ENCODE measurements at regions not wholly inside any gene's neighbourhood (a gene's known extent, or its start where the extent isn't known, plus 50 kb on each side); places are given as distances from the start of the nearest gene placed in this dataset.

GRCh38 chr5:133703935-133704334 lies 91.6 kb upstream of the FSTL4 start:
- Histone ChIP-seq H3K9ac (ENCODE audit: low read length) (no peak overlapping the region), H3K36me3 (ENCODE audit: low read depth, low read length) (no peaks in the 10 kb centered on the region), H3F3A (ENCODE audit: low read length, unreplicated experiment) (no peaks in the 10 kb centered on the region), H3K27me3 (ENCODE audit: low read length) (no peaks in the 10 kb centered on the region), H4K20me1 (ENCODE audit: low read length) (no peaks in the 10 kb centered on the region), H3K9me2 (replicated peaks; ENCODE audit: low read length) (no peaks in the 10 kb centered on the region), H3K27ac (ENCODE audit: low read length) (no peak overlapping the region), H3K79me2 (ENCODE audit: low read length) (no peaks in the 10 kb centered on the region), H3K4me1 (ENCODE audit: insufficient read depth, low read length) (no peaks in the 10 kb centered on the region), H3K4me3 (ENCODE audit: low read length) (no peak overlapping the region), H2AFZ (ENCODE audit: low read length) (no peak overlapping the region), H3K9me3 (ENCODE audit: low read length) (no peaks in the 10 kb centered on the region), H3K4me2 (ENCODE audit: low read length) (no peak overlapping the region)
- POLR2A ChIA-PET (ENCODE audit: unreplicated experiment): no interaction called here
- ATAC-seq (no peak), DNase-seq (no peak)
- intact Hi-C loops (cut with micrococcal nuclease): no loop called here
- TF ChIP-seq, protein P1, sequence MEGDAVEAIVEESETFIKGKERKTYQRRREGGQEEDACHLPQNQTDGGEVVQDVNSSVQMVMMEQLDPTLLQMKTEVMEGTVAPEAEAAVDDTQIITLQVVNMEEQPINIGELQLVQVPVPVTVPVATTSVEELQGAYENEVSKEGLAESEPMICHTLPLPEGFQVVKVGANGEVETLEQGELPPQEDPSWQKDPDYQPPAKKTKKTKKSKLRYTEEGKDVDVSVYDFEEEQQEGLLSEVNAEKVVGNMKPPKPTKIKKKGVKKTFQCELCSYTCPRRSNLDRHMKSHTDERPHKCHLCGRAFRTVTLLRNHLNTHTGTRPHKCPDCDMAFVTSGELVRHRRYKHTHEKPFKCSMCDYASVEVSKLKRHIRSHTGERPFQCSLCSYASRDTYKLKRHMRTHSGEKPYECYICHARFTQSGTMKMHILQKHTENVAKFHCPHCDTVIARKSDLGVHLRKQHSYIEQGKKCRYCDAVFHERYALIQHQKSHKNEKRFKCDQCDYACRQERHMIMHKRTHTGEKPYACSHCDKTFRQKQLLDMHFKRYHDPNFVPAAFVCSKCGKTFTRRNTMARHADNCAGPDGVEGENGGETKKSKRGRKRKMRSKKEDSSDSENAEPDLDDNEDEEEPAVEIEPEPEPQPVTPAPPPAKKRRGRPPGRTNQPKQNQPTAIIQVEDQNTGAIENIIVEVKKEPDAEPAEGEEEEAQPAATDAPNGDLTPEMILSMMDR (conservative IDR thresholded peaks at IDR 0.05; ENCODE audit: low read depth, low read length): no peak
- TF ChIP-seq EZH2phosphoT487 (IDR thresholded peaks at IDR 0.05; ENCODE audit: borderline replicate concordance, low read length): no peak
- no TSS peak for BruUV-seq (replicated peaks)
- CTCF ChIA-PET: no interaction called here

GRCh38 chr5:133702791-133703770 lies 90.7 kb upstream of the FSTL4 start:
- ATAC-seq: no peak
- H3K9me3 ChIP-seq (ENCODE audit: low read length): no peaks in the 10 kb centered on the region
- CTCF ChIA-PET: no interaction called here

DNA sequence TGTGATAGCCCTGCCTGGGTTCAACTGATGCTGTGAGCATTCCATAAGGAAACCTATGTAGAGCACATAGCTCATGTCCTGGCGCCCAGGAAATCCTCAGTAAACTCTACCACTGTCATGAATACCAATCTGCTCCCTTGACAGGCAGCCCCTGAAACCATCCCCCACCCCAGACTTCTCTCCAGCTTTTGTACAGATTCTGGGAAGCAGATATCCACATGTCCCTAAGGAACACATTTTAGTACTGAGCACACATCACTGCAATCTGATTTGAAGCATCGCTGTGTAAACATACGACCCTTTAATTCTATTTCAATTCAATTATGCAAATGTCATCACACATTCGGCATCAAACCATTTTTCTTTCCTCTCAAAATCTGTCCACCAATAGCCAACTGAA lies 89.5 kb upstream of the FSTL4 start:
- no peak overlapping the region for H3K27ac ChIP-seq (ENCODE audit: low read length)
- H3K4me1 ChIP-seq (ENCODE audit: insufficient read depth, low read length): no peaks in the 10 kb centered on the region
- TF ChIP-seq EZH2phosphoT487 (IDR thresholded peaks at IDR 0.05; ENCODE audit: borderline replicate concordance, low read length) (no peak), EZH2 (IDR thresholded peaks at IDR 0.05; ENCODE audit: low read length, unreplicated experiment) (no peak)
- TF ChIP-seq, protein P1 (conservative IDR thresholded peaks at IDR 0.05; ENCODE audit: low read depth, low read length): no peak
- DNase-seq: no peak
- no peak overlapping the region for H3K9ac ChIP-seq (ENCODE audit: low read length)
- H4K20me1 ChIP-seq (ENCODE audit: low read length): no peaks in the 10 kb centered on the region
- no peak overlapping the region for H3K4me3 ChIP-seq (ENCODE audit: low read length)
- no peaks in the 10 kb centered on the region for H3K9me3 ChIP-seq (ENCODE audit: low read length)
- no peaks in the 10 kb centered on the region for H3K9me2 ChIP-seq (replicated peaks; ENCODE audit: low read length)
- H3F3A ChIP-seq (ENCODE audit: low read length, unreplicated experiment): no peaks in the 10 kb centered on the region
- no TSS peak for BruUV-seq (replicated peaks)
- no peak for ATAC-seq
- ChIA-PET POLR2A (ENCODE audit: unreplicated experiment) (no interaction called here), CTCF (no interaction called here)
- no peaks in the 10 kb centered on the region for H3K79me2 ChIP-seq (ENCODE audit: low read length)
- H2AFZ ChIP-seq (ENCODE audit: low read length): no peak overlapping the region
- H3K36me3 ChIP-seq (ENCODE audit: low read depth, low read length): no peaks in the 10 kb centered on the region
- H3K4me2 ChIP-seq (ENCODE audit: low read length): no peak overlapping the region
- H3K27me3 ChIP-seq (ENCODE audit: low read length): no peaks in the 10 kb centered on the region
- intact Hi-C loops (cut with micrococcal nuclease): no loop called here

More at GRCh38 chr5:133702791-133703770, 90.7 kb upstream of the FSTL4 start:
- H3K4me3 ChIP-seq (ENCODE audit: low read length): no peak overlapping the region
- no peak overlapping the region for H3K4me2 ChIP-seq (ENCODE audit: low read length)
- H3K9ac ChIP-seq (ENCODE audit: low read length): no peak overlapping the region
- H4K20me1 ChIP-seq (ENCODE audit: low read length): no peaks in the 10 kb centered on the region
- no peaks in the 10 kb centered on the region for H3K4me1 ChIP-seq (ENCODE audit: insufficient read depth, low read length)
- no peaks in the 10 kb centered on the region for H3K9me2 ChIP-seq (replicated peaks; ENCODE audit: low read length)
- H3K36me3 ChIP-seq (ENCODE audit: low read depth, low read length): no peaks in the 10 kb centered on the region
- no peak overlapping the region for H3K27ac ChIP-seq (ENCODE audit: low read length)
- no peak for DNase-seq
- H2AFZ ChIP-seq (ENCODE audit: low read length): no peak overlapping the region
- no peaks in the 10 kb centered on the region for H3K79me2 ChIP-seq (ENCODE audit: low read length)
- intact Hi-C loops (cut with micrococcal nuclease): no loop called here
- TF ChIP-seq EZH2phosphoT487 (IDR thresholded peaks at IDR 0.05; ENCODE audit: borderline replicate concordance, low read length) (no peak), EZH2 (IDR thresholded peaks at IDR 0.05; ENCODE audit: low read length, unreplicated experiment) (no peak)
- TF ChIP-seq, protein P1 (conservative IDR thresholded peaks at IDR 0.05; ENCODE audit: low read depth, low read length): no peak
- no peaks in the 10 kb centered on the region for H3F3A ChIP-seq (ENCODE audit: low read length, unreplicated experiment)
- H3K27me3 ChIP-seq (ENCODE audit: low read length): no peaks in the 10 kb centered on the region
- BruUV-seq (replicated peaks): no TSS peak
- POLR2A ChIA-PET (ENCODE audit: unreplicated experiment): no interaction called here

Data from PC-3 (cell line).